ENCODE measurements at regions not wholly inside any gene's neighbourhood (a gene's known extent, or its start where the extent isn't known, plus 50 kb on each side); places are given as distances from the start of the nearest gene placed in this dataset.

GRCh38 chr6:130557481-130558112 lies 191.8 kb downstream of the TMEM200A start:
- POLR2A ChIA-PET (ENCODE audit: unreplicated experiment): no interaction called here
- DNase-seq: no peak
- no peaks in the 10 kb centered on the region for H3K9me3 ChIP-seq (ENCODE audit: insufficient read depth, low read depth)
- H2AFZ ChIP-seq: no peak overlapping the region
- H3K9me2 ChIP-seq (ENCODE audit: insufficient read depth): no peaks in the 10 kb centered on the region
- no peak overlapping the region for H3K4me2 ChIP-seq
- no peaks in the 10 kb centered on the region for H3F3A ChIP-seq (ENCODE audit: insufficient read depth, low read depth)
- TF ChIP-seq CTCF (conservative IDR thresholded peaks at IDR 0.05): no peak
- no peak for TF ChIP-seq EZH2 (IDR thresholded peaks at IDR 0.05; ENCODE audit: low read depth)
- no peaks in the 10 kb centered on the region for H3K4me1 ChIP-seq (replicated peaks; ENCODE audit: insufficient read depth)
- no peaks in the 10 kb centered on the region for H3K79me2 ChIP-seq (ENCODE audit: low read depth)
- CTCF ChIA-PET: no interaction called here
- H3K36me3 ChIP-seq (ENCODE audit: low read depth): no peaks in the 10 kb centered on the region
- no TSS peak for BruUV-seq (replicated peaks)
- intact Hi-C loops (cut with micrococcal nuclease; ENCODE audit: unreplicated experiment): no loop called here
- no peak overlapping the region for H3K4me3 ChIP-seq
- no peaks in the 10 kb centered on the region for H3K27me3 ChIP-seq (ENCODE audit: insufficient read depth, low read depth)
- no peak overlapping the region for H3K27ac ChIP-seq
- no peaks in the 10 kb centered on the region for H4K20me1 ChIP-seq (ENCODE audit: insufficient read depth)

GRCh38 chr6:130558131-130558530 lies 192.3 kb downstream of the TMEM200A start:
- no peaks in the 10 kb centered on the region for H3K9me2 ChIP-seq (ENCODE audit: insufficient read depth)
- H3K36me3 ChIP-seq (ENCODE audit: low read depth): no peaks in the 10 kb centered on the region
- no peak for DNase-seq
- H3K9me3 ChIP-seq (ENCODE audit: insufficient read depth, low read depth): no peaks in the 10 kb centered on the region
- H3K4me1 ChIP-seq (replicated peaks; ENCODE audit: insufficient read depth): no peaks in the 10 kb centered on the region
- TF ChIP-seq EZH2 (IDR thresholded peaks at IDR 0.05; ENCODE audit: low read depth) (no peak), CTCF (conservative IDR thresholded peaks at IDR 0.05) (no peak)
- no peak overlapping the region for H2AFZ ChIP-seq
- no peaks in the 10 kb centered on the region for H3F3A ChIP-seq (ENCODE audit: insufficient read depth, low read depth)
- no peaks in the 10 kb centered on the region for H3K27me3 ChIP-seq (ENCODE audit: insufficient read depth, low read depth)
- ChIA-PET POLR2A (ENCODE audit: unreplicated experiment) (no interaction called here), CTCF (no interaction called here)
- no peak overlapping the region for H3K4me3 ChIP-seq
- intact Hi-C loops (cut with micrococcal nuclease; ENCODE audit: unreplicated experiment): no loop called here
- no peak overlapping the region for H3K4me2 ChIP-seq
- H3K27ac ChIP-seq: no peak overlapping the region
- H3K79me2 ChIP-seq (ENCODE audit: low read depth): no peaks in the 10 kb centered on the region
- BruUV-seq (replicated peaks): no TSS peak
- no peaks in the 10 kb centered on the region for H4K20me1 ChIP-seq (ENCODE audit: insufficient read depth)

GRCh38 chr6:130559166-130559565 lies 193.3 kb downstream of the TMEM200A start:
- TF ChIP-seq CTCF (conservative IDR thresholded peaks at IDR 0.05) (no peak), EZH2 (IDR thresholded peaks at IDR 0.05; ENCODE audit: low read depth) (no peak)

More at GRCh38 chr6:130559166-130559565, 193.3 kb downstream of the TMEM200A start:
- no peak overlapping the region for H3K4me2 ChIP-seq
- no peaks in the 10 kb centered on the region for H3K9me2 ChIP-seq (ENCODE audit: insufficient read depth)
- intact Hi-C loops (cut with micrococcal nuclease; ENCODE audit: unreplicated experiment): no loop called here
- ChIA-PET CTCF (no interaction called here), POLR2A (ENCODE audit: unreplicated experiment) (no interaction called here)
- H3K4me1 ChIP-seq (replicated peaks; ENCODE audit: insufficient read depth): no peaks in the 10 kb centered on the region
- H3K9me3 ChIP-seq (ENCODE audit: insufficient read depth, low read depth): no peaks in the 10 kb centered on the region
- no peaks in the 10 kb centered on the region for H3K36me3 ChIP-seq (ENCODE audit: low read depth)
- H3K27me3 ChIP-seq (ENCODE audit: insufficient read depth, low read depth): no peaks in the 10 kb centered on the region
- no peak for DNase-seq
- no peak overlapping the region for H3K27ac ChIP-seq
- H4K20me1 ChIP-seq (ENCODE audit: insufficient read depth): no peaks in the 10 kb centered on the region
- no TSS peak for BruUV-seq (replicated peaks)
- H3K79me2 ChIP-seq (ENCODE audit: low read depth): no peaks in the 10 kb centered on the region
- no peak overlapping the region for H3K4me3 ChIP-seq
- H2AFZ ChIP-seq: no peak overlapping the region
- no peaks in the 10 kb centered on the region for H3F3A ChIP-seq (ENCODE audit: insufficient read depth, low read depth)

Data from PC-9 (cell line).